ENCODE measurements at regions not wholly inside any gene's neighbourhood (a gene's known extent, or its start where the extent isn't known, plus 50 kb on each side); places are given as distances from the start of the nearest gene placed in this dataset.

- H3K4me3 Mint-ChIP-seq: no peak overlapping the region
- POLR2A ChIA-PET (ENCODE audit: partially characterized antibody): no interaction called here
Measured at GRCh38 chr1:68780919-68781318, 284.0 kb upstream of the DEPDC1 start.

GRCh38 chr1:68782890-68783289 lies 286.0 kb upstream of the DEPDC1 start:
- H3K36me3 ChIP-seq (ENCODE audit: insufficient read depth, low read length): no peaks in the 10 kb centered on the region
- ChIA-PET POLR2A (ENCODE audit: partially characterized antibody) (no interaction called here), CTCF (ENCODE audit: partially characterized antibody) (no interaction called here)
- Mint-ChIP-seq H3K4me1 (no peaks in the 10 kb centered on the region), H3K27me3 (no peaks in the 10 kb centered on the region), H3K27ac (no peak overlapping the region), H3K9me3 (peaks cover 4 to 39% (median 22%) of the 10 kb centered on the region in 8 donors), H3K36me3 (peaks cover 0 to 4% of the 10 kb centered on the region in 2 donors), H3K4me3 (no peak overlapping the region)
- no peaks in the 10 kb centered on the region for H3K4me1 ChIP-seq (ENCODE audit: insufficient read depth, low read length)
- DNase-seq: no peak
- no peaks in the 10 kb centered on the region for H3K27me3 ChIP-seq (ENCODE audit: insufficient read depth, low read length)
- H3K9me3 ChIP-seq (ENCODE audit: control insufficient read depth in 1 of 2, low read length in 2 of 2): no peaks in the 10 kb centered on the region
- no peak overlapping the region for H3K4me3 ChIP-seq (ENCODE audit: low read length in 2 of 2)
- intact Hi-C loops (cut with micrococcal nuclease): no loop called here
- no peak overlapping the region for H3K27ac ChIP-seq (ENCODE audit: low read depth, low read length)

More at GRCh38 chr1:68780919-68781318, 284.0 kb upstream of the DEPDC1 start:
- Histone ChIP-seq H3K9me3 (ENCODE audit: control insufficient read depth in 1 of 2, low read length in 2 of 2) (no peaks in the 10 kb centered on the region), H3K27me3 (ENCODE audit: insufficient read depth, low read length) (no peaks in the 10 kb centered on the region), H3K4me1 (ENCODE audit: insufficient read depth, low read length) (no peaks in the 10 kb centered on the region), H3K27ac (ENCODE audit: low read depth, low read length) (no peak overlapping the region), H3K36me3 (ENCODE audit: insufficient read depth, low read length) (no peaks in the 10 kb centered on the region), H3K4me3 (ENCODE audit: low read length in 2 of 2) (no peak overlapping the region)
- Mint-ChIP-seq H3K36me3 (peaks cover 0 to 4% of the 10 kb centered on the region in 2 donors), H3K4me1 (no peaks in the 10 kb centered on the region), H3K9me3 (peaks cover 4 to 43% (median 23%) of the 10 kb centered on the region in 8 donors), H3K27ac (peak overlapping the region in 1 of 7 donors; percentile 62), H3K27me3 (no peaks in the 10 kb centered on the region)
- intact Hi-C loops (cut with micrococcal nuclease): no loop called here
- CTCF ChIA-PET (ENCODE audit: partially characterized antibody): no interaction called here
- no peak for DNase-seq

- ChIA-PET POLR2A (ENCODE audit: partially characterized antibody) (no interaction called here), CTCF (ENCODE audit: partially characterized antibody) (no interaction called here)
- Histone ChIP-seq H3K27me3 (ENCODE audit: insufficient read depth, low read length) (no peaks in the 10 kb centered on the region), H3K9me3 (ENCODE audit: control insufficient read depth in 1 of 2, low read length in 2 of 2) (no peaks in the 10 kb centered on the region), H3K4me3 (ENCODE audit: low read length in 2 of 2) (no peak overlapping the region), H3K4me1 (ENCODE audit: insufficient read depth, low read length) (no peaks in the 10 kb centered on the region), H3K36me3 (ENCODE audit: insufficient read depth, low read length) (no peaks in the 10 kb centered on the region), H3K27ac (ENCODE audit: low read depth, low read length) (no peak overlapping the region)
- Mint-ChIP-seq H3K36me3 (no peaks in the 10 kb centered on the region), H3K9me3 (peaks cover 0 to 25% (median 13%) of the 10 kb centered on the region in 8 donors), H3K4me1 (no peaks in the 10 kb centered on the region), H3K4me3 (no peak overlapping the region), H3K27ac (no peak overlapping the region), H3K27me3 (no peaks in the 10 kb centered on the region)
- DNase-seq: no peak
- intact Hi-C loops (cut with micrococcal nuclease): no loop called here
Measured at GRCh38 chr1:68785328-68785727, 288.4 kb upstream of the DEPDC1 start.

GRCh38 chr1:68788762-68789161 lies 291.9 kb upstream of the DEPDC1 start:
- Histone ChIP-seq H3K36me3 (ENCODE audit: insufficient read depth, low read length) (no peaks in the 10 kb centered on the region), H3K4me3 (ENCODE audit: low read length in 2 of 2) (no peak overlapping the region), H3K9me3 (ENCODE audit: control insufficient read depth in 1 of 2, low read length in 2 of 2) (no peaks in the 10 kb centered on the region), H3K27me3 (ENCODE audit: insufficient read depth, low read length) (no peaks in the 10 kb centered on the region), H3K27ac (ENCODE audit: low read depth, low read length) (no peak overlapping the region), H3K4me1 (ENCODE audit: insufficient read depth, low read length) (no peaks in the 10 kb centered on the region)
- no peaks in the 10 kb centered on the region for H3K36me3 Mint-ChIP-seq
- ChIA-PET POLR2A (ENCODE audit: partially characterized antibody) (no interaction called here), CTCF (ENCODE audit: partially characterized antibody) (no interaction called here)
- DNase-seq: no peak
- no peak overlapping the region for H3K4me3 Mint-ChIP-seq
- no peaks in the 10 kb centered on the region for H3K27me3 Mint-ChIP-seq
- peaks cover 2 to 10% (median 6%) of the 10 kb centered on the region in 8 donors for H3K9me3 Mint-ChIP-seq
- no peaks in the 10 kb centered on the region for H3K4me1 Mint-ChIP-seq
- no peak overlapping the region for H3K27ac Mint-ChIP-seq
- intact Hi-C loops (cut with micrococcal nuclease): no loop called here

- ChIA-PET POLR2A (ENCODE audit: partially characterized antibody) (no interaction called here), CTCF (ENCODE audit: partially characterized antibody) (no interaction called here)
- Mint-ChIP-seq H3K27ac (no peak overlapping the region), H3K27me3 (no peaks in the 10 kb centered on the region), H3K4me3 (no peak overlapping the region), H3K4me1 (no peaks in the 10 kb centered on the region), H3K9me3 (peaks cover 2 to 10% (median 5%) of the 10 kb centered on the region in 8 donors), H3K36me3 (no peaks in the 10 kb centered on the region)
- Histone ChIP-seq H3K4me3 (ENCODE audit: low read length in 2 of 2) (no peak overlapping the region), H3K27me3 (ENCODE audit: insufficient read depth, low read length) (no peaks in the 10 kb centered on the region), H3K36me3 (ENCODE audit: insufficient read depth, low read length) (no peaks in the 10 kb centered on the region), H3K4me1 (ENCODE audit: insufficient read depth, low read length) (no peaks in the 10 kb centered on the region), H3K9me3 (ENCODE audit: control insufficient read depth in 1 of 2, low read length in 2 of 2) (no peaks in the 10 kb centered on the region), H3K27ac (ENCODE audit: low read depth, low read length) (no peak overlapping the region)
- intact Hi-C loops (cut with micrococcal nuclease): no loop called here
- DNase-seq: no peak
Measured at GRCh38 chr1:68791800-68792199, 294.9 kb upstream of the DEPDC1 start.

- H3K4me3 Mint-ChIP-seq: no peak overlapping the region
- Histone ChIP-seq H3K36me3 (ENCODE audit: insufficient read depth, low read length) (no peaks in the 10 kb centered on the region), H3K4me3 (ENCODE audit: low read length in 2 of 2) (no peak overlapping the region), H3K4me1 (ENCODE audit: insufficient read depth, low read length) (no peaks in the 10 kb centered on the region), H3K9me3 (ENCODE audit: control insufficient read depth in 1 of 2, low read length in 2 of 2) (no peaks in the 10 kb centered on the region), H3K27ac (ENCODE audit: low read depth, low read length) (no peak overlapping the region), H3K27me3 (ENCODE audit: insufficient read depth, low read length) (no peaks in the 10 kb centered on the region)
- H3K27me3 Mint-ChIP-seq: no peaks in the 10 kb centered on the region
- ChIA-PET CTCF (ENCODE audit: partially characterized antibody) (no interaction called here), POLR2A (ENCODE audit: partially characterized antibody) (no interaction called here)
- H3K9me3 Mint-ChIP-seq: peaks cover 2 to 13% (median 6%) of the 10 kb centered on the region in 8 donors
- no peak for DNase-seq
- H3K36me3 Mint-ChIP-seq: no peaks in the 10 kb centered on the region
- H3K4me1 Mint-ChIP-seq: no peaks in the 10 kb centered on the region
- no peak overlapping the region for H3K27ac Mint-ChIP-seq
- intact Hi-C loops (cut with micrococcal nuclease): no loop called here
Measured at GRCh38 chr1:68795956-68796355, 299.1 kb upstream of the DEPDC1 start.

GRCh38 chr1:68796888-68797287 lies 300.0 kb upstream of the DEPDC1 start:
- Mint-ChIP-seq H3K4me1 (no peaks in the 10 kb centered on the region), H3K4me3 (no peak overlapping the region), H3K36me3 (no peaks in the 10 kb centered on the region), H3K27me3 (no peaks in the 10 kb centered on the region), H3K9me3 (peaks cover 0 to 13% (median 6%) of the 10 kb centered on the region in 8 donors), H3K27ac (no peak overlapping the region)
- POLR2A ChIA-PET (ENCODE audit: partially characterized antibody): no interaction called here
- Histone ChIP-seq H3K9me3 (ENCODE audit: control insufficient read depth in 1 of 2, low read length in 2 of 2) (no peaks in the 10 kb centered on the region), H3K36me3 (ENCODE audit: insufficient read depth, low read length) (no peaks in the 10 kb centered on the region), H3K27ac (ENCODE audit: low read depth, low read length) (no peak overlapping the region), H3K4me1 (ENCODE audit: insufficient read depth, low read length) (no peaks in the 10 kb centered on the region), H3K27me3 (ENCODE audit: insufficient read depth, low read length) (no peaks in the 10 kb centered on the region), H3K4me3 (ENCODE audit: low read length in 2 of 2) (no peak overlapping the region)
- intact Hi-C loops (cut with micrococcal nuclease): no loop called here
- CTCF ChIA-PET (ENCODE audit: partially characterized antibody): no interaction called here
- DNase-seq: no peak

- DNase-seq: no peak
- no peak overlapping the region for H3K27ac ChIP-seq (ENCODE audit: low read depth, low read length)
- H3K4me3 ChIP-seq (ENCODE audit: low read length in 2 of 2): no peak overlapping the region
- no peaks in the 10 kb centered on the region for H3K9me3 ChIP-seq (ENCODE audit: control insufficient read depth in 1 of 2, low read length in 2 of 2)
- no peaks in the 10 kb centered on the region for H3K4me1 Mint-ChIP-seq
- no peaks in the 10 kb centered on the region for H3K27me3 ChIP-seq (ENCODE audit: insufficient read depth, low read length)
- POLR2A ChIA-PET (ENCODE audit: partially characterized antibody): no interaction called here
- no peaks in the 10 kb centered on the region for H3K27me3 Mint-ChIP-seq
- no peaks in the 10 kb centered on the region for H3K36me3 Mint-ChIP-seq
- H3K9me3 Mint-ChIP-seq: peaks cover 0 to 17% (median 6%) of the 10 kb centered on the region in 8 donors
- CTCF ChIA-PET (ENCODE audit: partially characterized antibody): no interaction called here
- H3K4me3 Mint-ChIP-seq: no peak overlapping the region
- H3K36me3 ChIP-seq (ENCODE audit: insufficient read depth, low read length): no peaks in the 10 kb centered on the region
- H3K4me1 ChIP-seq (ENCODE audit: insufficient read depth, low read length): no peaks in the 10 kb centered on the region
- intact Hi-C loops (cut with micrococcal nuclease): no loop called here
- H3K27ac Mint-ChIP-seq: no peak overlapping the region
Measured at GRCh38 chr1:68798071-68798470, 301.2 kb upstream of the DEPDC1 start.

Measured in CD4-positive, alpha-beta memory T cell (primary cell).